GM19467 (cell line): ENCODE measurements at regions not wholly inside any gene's neighbourhood (a gene's known extent, or its start where the extent isn't known, plus 50 kb on each side); places are given as distances from the start of the nearest gene placed in this dataset.

ENCODE experiments used
- ATAC-seq: cut with Tn5 transposase; IDR thresholded peaks from one replicate; pipeline ENCODE4 v1.9.1; 2021; ENCODE audit warnings: mild to moderate bottlenecking, moderate library complexity; ENCODE audit not compliant: unreplicated experiment

DNA sequence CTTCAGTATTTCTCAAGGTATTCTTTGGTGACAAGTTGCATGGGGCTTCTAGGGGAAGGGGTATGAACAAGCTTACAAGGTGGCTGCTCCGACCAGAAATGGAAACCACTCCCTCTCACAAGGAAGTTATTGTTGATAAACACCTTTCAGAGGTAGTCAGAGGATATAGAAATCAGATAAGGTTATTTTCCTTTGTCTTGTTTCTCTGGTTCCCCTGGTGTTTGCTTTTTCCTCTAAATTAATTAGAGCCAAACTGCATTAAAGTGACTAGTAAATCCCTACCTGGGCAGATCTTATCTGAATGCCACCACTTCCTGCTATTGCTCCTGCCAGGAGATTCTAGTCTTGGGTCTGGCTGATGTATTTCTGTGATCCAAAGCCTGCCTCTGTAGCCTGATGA is 725.4 kb downstream of the INHBA start:
- ATAC-seq = no peak

DNA sequence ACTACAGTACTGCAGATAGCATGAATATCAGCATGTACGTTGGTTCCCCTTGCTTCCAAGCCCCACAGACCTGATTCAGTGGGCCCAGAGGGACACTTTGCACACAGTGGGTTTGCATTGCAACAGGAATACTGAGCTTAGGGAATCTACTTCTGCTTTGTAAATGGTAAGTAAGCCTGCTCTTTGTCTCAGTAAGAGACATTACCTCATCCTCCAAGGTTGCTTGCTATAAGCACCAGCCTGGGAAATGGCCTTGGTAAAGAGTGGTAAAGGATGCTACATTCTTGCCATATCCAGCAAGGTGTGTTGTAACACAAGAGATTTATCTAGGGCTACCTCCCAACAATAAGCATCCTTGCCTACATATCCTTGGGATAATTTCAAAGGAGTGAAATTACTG is 730.5 kb downstream of the INHBA start:
- ATAC-seq = no peak

DNA sequence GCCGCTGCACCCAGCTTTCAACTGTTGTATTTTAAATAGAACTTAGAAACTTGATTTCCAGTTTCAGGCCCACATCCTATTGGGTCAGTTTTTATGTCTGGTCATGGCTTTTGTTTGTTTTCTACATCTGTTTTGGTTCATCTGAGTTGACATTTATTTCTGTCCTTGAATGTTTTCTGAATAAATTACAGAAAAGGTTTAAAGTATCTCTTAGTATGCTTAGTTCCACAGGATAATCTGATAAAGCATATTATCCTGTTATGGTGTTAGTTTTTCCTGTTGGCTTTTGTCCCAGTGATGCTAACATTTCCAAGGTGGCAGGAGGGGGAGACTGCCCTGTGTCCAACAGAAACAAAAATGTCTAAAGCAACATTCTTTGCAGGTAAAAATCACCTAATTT is 733.2 kb downstream of the INHBA start:
- no peak for ATAC-seq

DNA sequence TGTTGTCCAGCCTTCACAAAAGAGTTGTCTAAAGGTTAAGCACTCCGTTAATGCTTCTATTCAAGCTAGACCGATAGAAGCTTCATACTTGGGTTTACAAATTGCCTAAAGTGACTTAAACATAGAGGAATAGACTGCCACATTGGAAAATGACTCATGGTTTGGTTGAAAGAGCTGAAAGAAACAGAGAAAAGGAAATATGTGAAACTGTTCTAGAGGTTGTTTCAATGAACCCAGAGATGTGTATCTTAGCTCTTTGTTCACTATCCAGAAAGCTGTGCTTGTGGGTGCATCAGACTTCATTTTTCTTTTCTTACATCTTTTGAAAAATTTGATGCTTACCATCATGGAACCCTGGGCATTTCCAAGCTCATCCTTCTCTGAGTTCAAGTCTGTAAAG is 736.2 kb downstream of the INHBA start:
- no peak for ATAC-seq

- ATAC-seq = no peak
Observed at GRCh38 chr7:40965774-40966173, 737.1 kb downstream of the INHBA start.

DNA sequence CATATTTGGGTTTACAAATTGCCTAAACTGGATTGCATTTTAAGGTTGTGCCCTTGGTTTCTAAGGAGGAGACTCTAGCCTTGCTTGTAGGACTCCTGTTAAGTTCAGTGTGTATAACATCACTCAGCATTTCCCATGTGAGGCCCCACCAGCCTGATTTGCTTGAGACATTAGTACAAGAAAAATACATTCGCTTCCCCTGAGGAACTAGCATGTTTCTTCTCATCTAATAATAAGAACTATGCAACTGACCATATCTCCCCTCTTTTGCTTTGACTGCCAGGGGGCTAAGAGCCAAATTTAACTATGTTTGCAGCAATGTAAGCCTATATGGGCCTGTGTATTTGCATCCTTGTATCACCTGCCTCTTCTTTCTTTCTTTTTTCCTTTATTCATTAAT is 737.9 kb downstream of the INHBA start:
- ATAC-seq = no peak

DNA sequence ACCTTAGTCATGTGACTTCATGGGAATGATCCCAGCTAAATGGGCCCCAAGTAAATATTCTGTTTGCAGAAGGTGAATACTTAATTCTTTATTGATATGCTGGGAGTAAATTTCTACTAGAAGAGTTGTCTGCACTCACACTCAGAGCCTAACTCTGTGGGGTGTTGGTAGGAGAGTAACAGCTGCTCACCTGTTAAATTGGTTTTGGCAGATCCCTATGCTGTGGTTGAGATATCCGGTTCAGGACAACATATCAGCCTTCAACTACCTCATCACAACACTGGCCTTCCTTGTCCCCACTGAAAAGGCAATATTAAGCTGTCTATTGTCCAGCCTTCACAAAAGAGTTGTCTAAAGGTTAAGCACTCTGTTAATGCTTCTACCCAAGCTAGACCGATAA is 738.3 kb downstream of the INHBA start:
- ATAC-seq = no peak

- no peak for ATAC-seq
Observed at GRCh38 chr7:40959955-40960354, 742.9 kb downstream of the INHBA start.

DNA sequence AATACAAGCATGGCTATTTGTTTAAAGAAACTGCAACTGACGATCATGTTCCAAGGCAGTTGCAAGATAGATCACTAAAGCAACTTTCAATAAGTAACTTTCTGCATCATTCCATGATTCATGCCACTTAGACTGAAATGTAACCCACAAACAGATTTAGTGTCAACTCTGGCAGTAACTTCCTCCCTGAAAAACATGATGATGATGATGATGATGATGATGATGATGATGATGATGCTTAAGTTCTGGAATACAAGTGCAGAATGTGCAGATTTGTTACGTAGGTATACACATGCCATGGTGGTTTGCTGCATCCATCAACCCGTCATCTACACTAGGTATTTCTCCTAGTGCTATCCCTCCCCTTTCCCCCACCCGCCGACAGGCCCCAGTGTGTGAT is 754.7 kb downstream of the INHBA start:
- no peak for ATAC-seq

DNA sequence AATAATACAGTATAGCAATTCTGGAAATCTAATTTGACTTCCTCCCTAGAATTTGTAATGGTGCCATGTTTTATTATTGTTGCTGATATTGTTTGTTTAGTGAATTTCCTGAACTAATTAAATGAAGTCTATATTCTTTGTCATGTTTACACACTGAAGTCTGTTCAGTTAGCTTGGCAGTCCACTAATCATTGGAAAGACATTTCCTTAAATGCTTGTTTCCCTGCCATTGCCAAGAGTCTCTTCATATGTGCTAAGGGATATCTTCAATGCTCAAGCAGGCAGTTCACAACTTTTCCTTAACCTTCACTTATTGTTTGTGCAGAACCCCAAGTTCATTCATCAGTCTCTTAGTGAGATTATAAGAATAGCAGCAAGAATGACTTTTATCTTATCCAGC is 755.3 kb downstream of the INHBA start:
- ATAC-seq = no peak

- ATAC-seq = no peak
Observed at GRCh38 chr7:40946549-40946948, 756.3 kb downstream of the INHBA start.

DNA sequence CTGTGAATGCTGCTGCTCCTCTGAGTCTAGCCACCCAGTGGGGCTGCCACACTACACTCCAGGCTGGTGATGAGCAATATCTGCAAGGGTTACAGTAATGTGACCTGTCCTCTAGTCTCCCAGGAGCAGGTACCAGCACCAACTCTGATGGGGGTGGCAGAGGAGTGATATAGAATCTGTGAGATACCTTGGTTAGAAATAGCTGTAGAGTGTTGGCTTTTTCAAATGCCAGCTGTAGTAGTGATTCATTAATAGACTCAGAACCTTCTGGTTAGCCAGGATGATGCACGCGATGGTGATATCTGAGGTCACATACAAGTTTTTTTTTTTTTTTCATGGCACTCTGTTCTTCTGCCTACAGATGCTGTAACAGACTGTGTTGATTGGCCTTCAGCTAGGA is 757.1 kb downstream of the INHBA start:
- no peak for ATAC-seq

GRCh38 chr7:40944981-40945585 is 757.8 kb downstream of the INHBA start:
- no peak for ATAC-seq

GRCh38 chr7:40937879-40938278 is 765.0 kb downstream of the INHBA start:
- ATAC-seq = no peak

GRCh38 chr7:40935435-40935834 is 767.5 kb downstream of the INHBA start:
- ATAC-seq = no peak

- ATAC-seq = no peak
Observed at GRCh38 chr7:40923626-40924025, 779.3 kb downstream of the INHBA start.

DNA sequence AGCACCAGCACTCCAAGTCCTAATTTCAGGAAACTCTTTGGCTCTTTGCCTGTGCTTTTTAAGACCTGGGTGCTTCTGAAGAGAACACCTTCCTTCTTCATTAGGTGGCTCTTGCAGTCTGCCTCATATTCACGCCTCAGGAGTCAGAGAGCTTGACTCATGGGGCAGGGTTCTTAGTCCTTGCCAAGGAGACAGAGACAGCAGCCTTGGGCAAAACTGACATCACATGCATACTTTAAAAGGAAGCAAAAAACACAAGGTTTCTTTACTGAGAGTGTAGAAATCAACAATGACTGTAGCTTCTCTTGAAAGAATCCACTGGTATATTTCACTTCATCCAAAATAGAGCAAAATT is 780.6 kb downstream of the INHBA start:
- no peak for ATAC-seq

GRCh38 chr7:40921589-40922315 is 781.1 kb downstream of the INHBA start:
- no peak for ATAC-seq

- no peak for ATAC-seq
Observed at GRCh38 chr7:40918701-40919271, 784.0 kb downstream of the SUGCT start.

- ATAC-seq = no peak
Observed at GRCh38 chr7:40916813-40917212, 782.0 kb downstream of the SUGCT start.

- no peak for ATAC-seq
Observed at GRCh38 chr7:40915071-40915470, 780.3 kb downstream of the SUGCT start.
